ENCODE measurements at regions not wholly inside any gene's neighbourhood (a gene's known extent, or its start where the extent isn't known, plus 50 kb on each side); places are given as distances from the start of the nearest gene placed in this dataset.

DNA sequence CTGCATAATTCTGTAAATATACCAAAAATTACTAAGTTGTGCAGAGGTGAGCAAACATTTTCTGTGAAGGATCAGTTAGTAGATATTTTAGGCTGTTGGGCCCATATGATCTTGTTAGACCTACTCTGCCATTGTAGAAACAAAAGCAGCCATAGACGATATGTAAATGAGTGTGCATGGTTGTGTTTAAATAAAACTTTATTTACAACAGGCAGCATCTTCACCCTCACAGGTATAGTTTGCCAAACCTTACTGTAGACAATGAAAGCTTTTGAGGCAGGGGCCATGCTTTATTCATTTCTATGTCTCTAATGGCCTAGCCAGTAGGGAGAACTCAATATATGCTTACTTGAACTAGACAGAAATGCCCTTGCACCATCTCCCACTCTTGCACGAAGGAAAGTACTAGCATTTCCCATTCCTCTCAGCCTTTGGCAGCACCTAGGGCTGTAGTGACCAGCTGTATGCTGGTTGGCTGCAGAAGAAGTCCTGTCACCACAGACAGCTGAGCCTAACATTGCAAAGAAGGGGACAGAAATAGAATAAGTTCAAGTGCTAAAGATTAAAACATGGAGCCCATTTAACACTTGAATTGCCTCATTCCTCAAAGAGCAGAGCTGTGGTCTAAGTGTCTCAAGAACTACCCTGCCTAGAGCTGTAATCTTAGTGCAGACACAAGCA, 305.1 kb upstream of the MGAT5 start:
- DNase-seq (ENCODE audit: low spot score) = no peak
- in situ Hi-C loops (cut with HindIII; ENCODE audit: low sequenced_read_pairs) = no loop called here

DNA sequence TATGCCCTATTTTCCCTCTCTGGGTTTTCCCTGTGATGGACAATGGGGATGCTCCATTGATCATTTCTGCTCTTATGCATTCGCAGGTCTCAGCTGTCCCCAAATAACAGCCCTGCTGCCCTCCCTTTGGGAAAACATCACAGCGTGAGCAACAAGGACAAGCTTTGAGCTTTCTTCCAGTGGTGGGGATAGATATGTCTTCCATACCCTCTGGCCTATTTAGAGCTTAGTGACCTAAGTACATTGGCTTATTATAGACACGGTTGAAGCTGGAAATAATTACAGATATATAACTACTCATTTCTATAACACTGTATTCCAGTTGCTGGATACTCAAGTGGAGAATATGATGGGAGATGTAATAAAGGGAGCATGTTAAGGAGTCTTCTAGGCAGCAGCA, 304.3 kb upstream of the MGAT5 start:
- DNase-seq (ENCODE audit: low spot score) = no peak
- in situ Hi-C loops (cut with HindIII; ENCODE audit: low sequenced_read_pairs) = no loop called here

DNA sequence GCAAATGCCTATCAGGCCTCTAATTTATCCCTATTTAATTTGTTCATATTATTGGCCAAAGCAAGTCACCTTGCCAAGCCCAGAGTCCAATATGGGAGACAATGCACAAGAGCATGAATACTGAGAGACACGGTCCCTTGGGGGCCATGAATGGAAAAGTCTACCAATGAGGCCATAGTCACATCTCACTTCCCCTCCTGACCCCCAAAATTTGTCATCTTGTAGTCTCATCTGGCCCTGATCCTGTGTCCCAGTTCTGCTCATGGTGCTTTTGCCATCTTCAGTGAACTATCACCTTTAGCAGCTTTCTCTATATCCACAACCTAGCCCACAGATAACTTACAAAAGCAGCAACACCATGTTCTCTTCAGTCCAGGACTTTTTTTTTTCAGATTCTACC, 302.7 kb upstream of the MGAT5 start:
- no peak for DNase-seq (ENCODE audit: low spot score)
- in situ Hi-C loops (cut with HindIII; ENCODE audit: low sequenced_read_pairs) = no loop called here

DNA sequence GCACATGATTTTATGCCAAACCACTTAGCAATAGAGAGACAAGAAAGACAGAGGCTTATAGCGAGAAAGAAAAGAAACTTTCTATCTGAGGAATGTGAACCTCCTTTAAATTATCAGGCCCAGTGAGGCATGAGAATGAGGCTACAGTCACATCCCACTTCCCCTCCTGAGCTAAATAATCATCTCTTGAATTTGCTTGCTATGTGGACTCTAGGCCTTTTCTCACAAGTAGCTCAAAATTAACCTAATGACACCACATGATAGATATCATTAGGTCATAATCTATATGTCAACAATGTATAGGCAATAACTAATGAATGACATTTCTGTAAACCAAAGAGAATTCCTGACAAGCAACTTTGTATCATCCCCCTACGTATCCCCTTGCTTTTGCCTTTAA, 301.5 kb upstream of the MGAT5 start:
- no peak for DNase-seq (ENCODE audit: low spot score)
- in situ Hi-C loops (cut with HindIII; ENCODE audit: low sequenced_read_pairs) = no loop called here

DNA sequence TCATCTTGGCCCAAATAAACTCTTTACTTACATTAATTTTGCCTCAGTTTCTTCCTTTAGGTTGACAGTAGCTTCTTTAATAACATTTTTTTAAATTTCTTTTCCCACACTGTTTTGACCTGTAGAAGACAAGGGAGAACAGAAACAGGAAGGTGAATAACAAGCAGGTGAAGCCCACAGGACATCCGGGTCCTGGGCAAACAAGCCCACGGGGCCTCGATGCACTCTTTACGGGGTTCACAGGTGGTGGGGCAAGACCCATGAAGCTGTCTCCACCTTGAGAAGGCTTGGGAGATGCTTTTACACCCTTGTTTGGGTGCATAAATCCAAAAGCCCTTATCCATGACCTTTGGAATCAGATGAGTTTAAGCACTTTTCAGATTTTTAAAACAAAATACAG, 301.0 kb upstream of the MGAT5 start:
- no peak for DNase-seq (ENCODE audit: low spot score)
- in situ Hi-C loops (cut with HindIII; ENCODE audit: low sequenced_read_pairs) = no loop called here

DNA sequence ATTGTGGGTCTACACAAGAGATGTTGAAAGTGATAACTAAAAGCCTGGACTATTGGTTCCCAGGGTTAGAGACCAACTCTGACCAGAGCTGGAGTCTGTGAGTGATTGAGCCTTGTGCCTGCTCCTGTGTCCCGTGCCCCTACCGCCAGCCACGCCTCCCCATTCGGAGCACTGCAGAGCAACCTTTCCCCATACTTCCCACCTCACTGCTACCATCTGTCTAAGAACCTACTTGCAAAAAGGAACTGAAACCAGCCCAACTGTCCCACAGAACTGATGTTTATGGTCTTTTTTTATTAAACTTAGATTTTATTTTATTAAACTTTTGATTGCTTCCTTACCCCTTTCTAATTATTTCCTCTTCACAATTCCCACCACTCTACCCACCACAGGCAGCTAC, 300.3 kb upstream of the MGAT5 start:
- in situ Hi-C loops (cut with HindIII; ENCODE audit: low sequenced_read_pairs) = no loop called here
- DNase-seq (ENCODE audit: low spot score) = no peak

DNA sequence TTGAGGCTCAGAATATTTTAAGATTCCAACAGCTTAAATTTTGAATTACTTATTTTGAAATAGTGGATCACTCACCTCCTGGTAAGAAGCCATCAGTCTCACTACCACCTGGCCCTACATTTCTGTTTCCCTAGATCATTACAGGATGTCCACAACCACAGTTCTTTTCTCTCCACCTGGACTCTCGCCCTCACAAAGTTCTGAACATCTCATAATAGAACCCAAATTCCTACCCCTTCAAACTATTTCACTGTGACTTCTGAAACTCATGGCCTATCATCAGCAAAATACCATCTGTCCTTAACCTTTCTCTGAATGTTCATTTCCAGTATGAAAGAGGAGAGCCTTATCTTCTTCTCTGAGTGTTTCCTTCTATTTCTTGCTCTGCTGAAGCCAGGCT, 299.2 kb upstream of the MGAT5 start:
- DNase-seq (ENCODE audit: low spot score) = no peak
- in situ Hi-C loops (cut with HindIII; ENCODE audit: low sequenced_read_pairs) = no loop called here

DNA sequence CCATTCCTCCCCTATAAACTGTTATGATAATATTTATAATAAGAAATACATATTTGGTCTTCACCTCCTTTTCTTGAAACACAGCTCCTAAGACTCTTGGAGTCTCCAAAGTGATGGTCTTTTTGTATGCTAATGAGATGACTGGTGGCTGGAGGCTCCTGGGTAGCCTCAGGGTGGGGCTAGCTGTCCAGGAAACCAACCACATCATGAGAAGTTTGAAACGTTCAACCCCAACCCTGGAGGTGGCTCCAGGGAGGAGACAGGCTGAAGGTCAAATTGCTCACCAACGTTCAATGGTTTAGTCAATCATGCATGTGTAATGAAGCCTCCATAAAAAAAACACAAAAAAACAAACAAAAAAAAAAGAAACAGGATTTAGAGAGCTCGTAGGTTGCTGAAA, 298.7 kb upstream of the MGAT5 start:
- DNase-seq (ENCODE audit: low spot score) = no peak
- in situ Hi-C loops (cut with HindIII; ENCODE audit: low sequenced_read_pairs) = no loop called here

DNA sequence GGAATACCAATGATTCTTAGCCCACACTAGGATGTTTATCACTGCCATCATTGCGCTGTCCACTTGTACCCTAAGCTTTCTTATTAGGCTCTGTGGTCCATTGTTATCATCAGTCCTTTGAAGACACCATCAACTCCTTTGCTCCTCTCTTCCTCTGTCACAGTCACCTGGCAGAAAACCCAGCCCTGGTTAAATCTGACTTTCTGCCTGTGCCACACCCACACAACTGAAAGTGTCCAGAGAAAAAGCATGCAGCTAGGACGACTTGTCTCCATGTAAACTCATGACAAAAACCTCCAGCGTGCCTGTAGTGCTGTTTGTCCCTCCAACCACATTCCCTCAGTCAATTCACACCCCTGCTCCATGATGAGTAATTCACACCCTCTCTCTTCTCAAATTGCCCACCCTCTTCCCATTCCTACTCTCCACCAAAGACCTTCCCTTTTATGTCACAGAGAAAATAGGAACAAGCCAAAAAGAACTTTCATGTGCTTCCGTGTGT, 297.4 kb upstream of the MGAT5 start:
- DNase-seq (ENCODE audit: low spot score) = no peak
- in situ Hi-C loops (cut with HindIII; ENCODE audit: low sequenced_read_pairs) = no loop called here

DNA sequence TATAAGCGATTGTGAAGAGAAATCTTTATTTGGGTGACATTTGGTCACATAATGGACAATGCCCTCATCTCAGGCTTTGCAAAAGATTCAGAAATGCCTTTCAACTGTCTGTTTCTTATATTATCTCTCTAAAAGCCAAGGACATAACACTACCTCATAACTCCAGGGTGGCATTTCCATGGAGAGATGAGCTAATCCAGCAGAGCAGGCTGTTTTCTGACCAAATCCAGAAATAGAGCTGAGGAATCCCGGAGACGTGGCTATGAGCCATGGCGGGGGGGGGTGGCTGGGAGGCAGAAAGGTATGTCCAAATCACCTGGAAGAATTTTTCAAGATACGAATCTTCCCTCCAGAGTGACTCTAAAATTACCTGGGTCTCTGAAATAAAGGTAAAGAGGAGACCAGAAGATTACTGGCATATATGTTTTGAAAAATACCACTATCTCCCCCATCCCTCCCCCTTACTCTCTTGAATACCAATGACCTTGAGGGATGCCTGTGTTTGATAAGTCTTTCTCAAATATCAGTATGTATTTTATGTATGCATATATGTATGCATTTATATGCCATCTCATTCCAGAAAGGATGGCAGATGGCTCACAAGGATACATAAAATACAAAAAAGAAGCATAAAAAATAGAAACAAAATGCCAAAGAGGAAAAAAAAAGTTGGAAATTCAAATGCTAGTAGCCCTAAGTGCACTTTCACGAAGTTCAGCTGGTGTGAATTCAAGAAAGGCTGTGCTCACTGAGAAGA, 296.0 kb upstream of the MGAT5 start:
- DNase-seq (ENCODE audit: low spot score) = peak; percentile 13
- in situ Hi-C loops (cut with HindIII; ENCODE audit: low sequenced_read_pairs) = no loop called here

DNA sequence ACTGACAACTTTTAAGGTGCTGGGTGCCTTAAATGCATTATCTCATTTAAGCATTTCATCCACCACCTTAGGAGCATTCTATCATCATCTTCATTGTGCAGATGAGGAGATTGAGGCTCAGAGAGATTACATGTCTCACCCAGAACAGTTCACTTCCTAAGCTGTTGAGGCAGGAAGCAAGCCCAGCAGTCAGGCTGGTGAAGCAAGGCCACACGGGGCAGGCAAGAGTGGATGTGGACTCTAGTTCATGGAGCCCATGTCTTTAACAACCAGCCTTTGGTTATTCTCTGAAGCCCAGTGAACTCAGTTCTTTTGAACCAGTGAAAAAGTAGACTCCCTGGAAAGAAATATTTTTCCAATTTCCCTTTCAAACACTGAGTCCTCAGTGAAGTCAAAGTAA, 294.8 kb upstream of the MGAT5 start:
- in situ Hi-C loops (cut with HindIII; ENCODE audit: low sequenced_read_pairs) = no loop called here
- no peak for DNase-seq (ENCODE audit: low spot score)

DNA sequence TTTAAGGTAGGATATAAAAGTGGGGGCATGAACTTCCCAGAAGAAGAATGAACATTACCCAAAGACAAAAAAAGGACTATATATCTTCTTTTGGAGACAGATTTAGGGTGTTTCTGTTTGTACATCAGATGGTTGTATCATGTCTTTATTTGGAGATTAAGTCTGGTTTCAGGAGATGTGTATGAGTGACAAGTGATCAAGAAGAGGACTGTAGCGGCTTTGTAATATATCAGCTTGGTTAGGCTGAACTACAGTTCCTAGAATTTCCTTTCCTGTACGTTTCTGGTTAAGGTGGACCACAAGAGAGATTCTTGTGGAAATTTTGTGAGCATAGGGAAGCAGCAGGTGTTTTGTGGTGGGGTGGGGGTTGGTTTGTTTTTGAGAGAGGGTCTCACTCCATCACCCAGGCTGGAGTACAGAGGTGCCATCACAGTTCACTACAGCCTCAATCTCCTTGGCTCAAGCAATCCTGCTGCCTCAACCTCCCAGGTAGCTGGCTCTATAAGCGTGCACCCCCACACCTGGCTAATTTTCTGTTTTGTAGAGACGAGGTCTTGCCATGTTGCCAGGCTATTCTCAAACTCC, 287.1 kb upstream of the MGAT5 start:
- in situ Hi-C loops (cut with HindIII; ENCODE audit: low sequenced_read_pairs) = no loop called here
- no peak for DNase-seq (ENCODE audit: low spot score)

DNA sequence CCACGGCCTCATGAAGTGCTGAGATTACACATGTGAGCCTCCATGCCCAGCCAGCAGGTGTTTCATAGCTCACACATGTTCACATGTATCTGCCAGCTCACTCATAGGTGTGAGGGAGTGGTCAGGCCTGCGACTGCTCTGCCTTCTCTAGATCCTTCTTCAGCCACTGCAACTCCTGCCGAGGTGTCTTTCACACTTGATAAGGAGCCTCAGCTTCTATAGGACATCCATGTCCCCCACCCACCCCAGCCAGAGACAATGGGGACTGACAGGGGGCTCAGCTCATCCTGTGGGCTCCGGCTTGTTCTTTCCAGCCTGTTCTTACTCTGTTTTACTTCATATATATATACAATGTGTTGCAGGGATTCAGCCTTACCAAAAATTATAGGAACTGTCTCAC, 286.5 kb upstream of the MGAT5 start:
- in situ Hi-C loops (cut with HindIII; ENCODE audit: low sequenced_read_pairs) = no loop called here
- no peak for DNase-seq (ENCODE audit: low spot score)

DNA sequence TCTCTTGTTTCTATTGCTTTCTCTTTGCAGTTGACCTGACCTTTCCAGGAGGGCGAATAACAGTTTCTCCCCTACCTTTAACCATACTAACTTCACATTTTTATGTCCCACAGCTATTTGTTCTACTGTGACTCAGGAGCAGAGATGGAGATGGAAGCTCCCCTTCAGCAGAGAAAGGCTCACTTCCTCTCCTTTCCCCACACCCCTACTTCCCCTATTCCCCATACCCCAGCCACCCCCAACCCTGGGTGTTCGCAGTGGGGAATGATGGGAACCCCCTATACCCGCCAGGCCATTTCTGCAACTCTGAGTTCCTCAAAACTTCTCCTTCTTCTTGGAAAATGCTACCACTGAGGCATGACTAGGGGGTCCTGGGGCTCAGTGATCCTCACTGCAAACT, 285.4 kb upstream of the MGAT5 start:
- DNase-seq (ENCODE audit: low spot score) = no peak

DNA sequence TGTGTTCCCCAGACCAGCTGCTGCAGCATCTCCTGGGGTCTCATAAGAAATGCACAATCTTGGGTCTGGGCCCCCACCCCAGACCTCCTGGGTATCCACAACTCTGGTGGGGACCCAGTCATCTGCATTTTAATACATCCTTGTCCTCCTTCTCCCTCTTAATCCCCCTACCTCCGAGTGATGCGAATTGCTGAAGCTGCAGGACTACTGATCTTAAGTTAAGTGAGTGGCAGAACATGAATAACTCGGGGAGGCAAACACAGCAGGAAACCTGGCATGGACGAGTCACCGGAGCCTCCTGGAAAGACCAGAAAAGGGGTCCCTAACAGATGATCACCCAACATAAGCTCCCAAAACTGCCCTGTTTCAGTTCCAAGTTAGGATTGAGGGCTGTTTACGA, 283.2 kb upstream of the MGAT5 start:
- DNase-seq (ENCODE audit: low spot score) = no peak
- in situ Hi-C loops (cut with HindIII; ENCODE audit: low sequenced_read_pairs) = no loop called here

More for the DNA sequence above, 285.4 kb upstream of the MGAT5 start:
- in situ Hi-C loops (cut with HindIII; ENCODE audit: low sequenced_read_pairs) = no loop called here

DNA sequence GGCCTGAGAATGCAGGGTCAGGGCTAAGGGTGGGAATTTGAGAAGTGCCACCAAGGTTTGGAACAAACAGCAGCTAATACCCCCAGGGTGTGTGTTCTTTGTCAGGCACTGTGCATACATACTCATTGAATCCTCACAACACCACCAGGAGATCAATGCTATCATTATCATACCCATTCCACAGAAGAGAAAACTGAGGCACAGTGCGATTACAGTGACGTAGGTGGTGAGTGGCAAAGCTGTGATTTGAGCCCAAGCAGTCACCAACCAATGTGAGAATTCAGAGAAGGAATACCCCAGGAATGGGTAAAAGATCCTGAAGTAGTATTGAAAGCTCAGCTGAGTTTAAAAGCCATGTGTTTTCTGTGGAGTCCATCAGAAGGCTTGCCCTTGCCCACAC, 281.6 kb upstream of the MGAT5 start:
- no peak for DNase-seq (ENCODE audit: low spot score)
- in situ Hi-C loops (cut with HindIII; ENCODE audit: low sequenced_read_pairs) = no loop called here

DNA sequence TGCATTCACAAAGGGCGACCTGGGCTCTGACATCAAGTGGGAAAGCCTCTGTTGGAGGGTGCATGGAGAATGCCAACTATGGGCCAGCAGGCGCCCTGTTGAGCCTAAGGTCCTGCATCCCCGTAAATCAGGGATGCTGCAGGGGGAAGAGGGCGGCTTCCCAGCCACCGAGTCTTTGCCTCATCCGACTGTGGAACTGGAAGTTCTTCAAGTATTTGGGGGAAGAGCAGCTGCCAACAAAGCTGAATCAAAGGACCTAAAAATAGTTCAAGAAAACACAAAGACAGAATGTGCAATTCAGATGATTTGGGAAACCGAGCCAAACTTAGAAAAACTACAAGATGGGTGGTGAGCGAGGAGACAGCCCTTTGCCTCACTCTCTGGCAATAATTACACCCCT, 281.1 kb upstream of the MGAT5 start:
- in situ Hi-C loops (cut with HindIII; ENCODE audit: low sequenced_read_pairs) = no loop called here
- peak; percentile 45 for DNase-seq (ENCODE audit: low spot score)

DNA sequence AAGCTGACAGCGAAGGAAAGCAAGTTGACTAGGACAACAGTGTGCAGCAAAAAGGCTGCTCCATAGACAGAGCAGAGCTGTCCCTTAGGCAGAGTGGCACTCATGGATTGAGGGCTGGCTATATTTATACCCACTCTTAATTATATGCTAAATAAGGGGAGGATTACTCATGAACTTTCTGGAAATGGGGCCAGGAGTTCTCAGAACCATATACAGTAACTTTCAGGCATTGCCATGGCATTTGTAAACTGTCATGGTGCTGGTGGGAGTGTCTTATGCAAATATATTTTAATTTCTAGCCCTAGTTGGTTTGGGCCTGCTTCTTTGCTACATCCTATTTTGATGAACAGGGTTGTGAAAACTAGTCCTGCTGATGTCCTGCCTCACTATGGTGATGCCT, 279.5 kb upstream of the MGAT5 start:
- DNase-seq (ENCODE audit: low spot score) = no peak
- in situ Hi-C loops (cut with HindIII; ENCODE audit: low sequenced_read_pairs) = no loop called here

DNA sequence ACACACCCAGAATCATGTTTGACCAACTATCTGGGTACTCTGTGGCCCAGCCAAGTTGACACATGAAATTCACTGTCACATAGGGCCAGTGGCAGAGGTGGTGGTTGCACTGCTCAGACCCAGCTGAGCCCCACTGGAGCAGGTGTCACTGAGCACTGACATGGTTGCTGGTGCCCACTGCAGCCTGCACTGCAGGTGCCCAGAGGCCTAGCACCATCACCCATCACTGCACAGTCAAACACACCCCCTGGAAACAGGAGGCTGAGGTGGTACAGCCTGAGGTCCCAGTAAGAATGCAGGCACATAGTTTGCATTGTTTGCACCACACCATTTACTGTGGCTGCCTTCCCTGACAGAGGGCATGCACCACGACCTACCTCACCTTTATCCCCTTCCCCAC, 278.7 kb upstream of the MGAT5 start:
- no peak for DNase-seq (ENCODE audit: low spot score)
- in situ Hi-C loops (cut with HindIII; ENCODE audit: low sequenced_read_pairs) = no loop called here

DNA sequence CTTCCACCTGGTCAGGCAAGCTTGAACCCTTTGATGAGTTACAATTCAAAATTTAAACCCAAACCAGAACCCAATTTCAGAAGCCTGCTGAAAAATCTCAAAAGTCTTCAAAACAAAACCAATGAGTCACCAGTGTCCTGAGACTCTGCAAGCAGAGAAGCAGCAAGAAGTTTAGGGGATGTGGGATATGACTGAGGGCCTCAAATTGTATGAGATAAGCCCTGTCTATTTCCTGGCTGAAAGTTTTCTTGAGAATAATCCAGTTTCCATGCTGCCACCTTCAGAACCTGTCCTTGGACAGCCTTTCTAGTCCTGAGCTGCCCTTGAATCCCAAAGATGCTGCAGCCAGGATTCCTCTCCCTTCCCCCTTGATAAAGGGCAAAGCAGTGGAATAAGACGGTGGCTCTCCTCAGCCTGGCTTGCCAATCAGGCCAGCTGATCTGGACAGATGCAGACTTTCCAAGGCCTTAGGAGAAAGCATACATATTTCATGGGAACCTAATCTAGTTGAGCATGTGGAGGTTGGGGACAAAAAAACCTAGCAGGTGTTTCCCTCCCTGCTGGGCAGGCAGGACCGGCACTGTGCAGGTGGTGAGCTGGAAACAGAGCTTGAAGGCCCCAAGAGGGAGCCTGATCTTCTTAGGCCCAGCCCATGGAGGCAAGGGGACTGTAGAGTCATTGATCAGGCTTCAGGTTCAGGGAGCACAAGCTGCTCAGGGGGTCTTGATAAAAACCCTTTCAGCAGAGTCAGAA, 278.0 kb upstream of the MGAT5 start:
- in situ Hi-C loops (cut with HindIII; ENCODE audit: low sequenced_read_pairs) = no loop called here
- DNase-seq (ENCODE audit: low spot score) = no peak

Measured in G401 (cell line).